WTC11 (cell line): ENCODE measurements at regions not wholly inside any gene's neighbourhood (a gene's known extent, or its start where the extent isn't known, plus 50 kb on each side); places are given as distances from the start of the nearest gene placed in this dataset.

ENCODE experiments used
- CTCF ChIP-seq: fragments of 200-600 bp; IDR thresholded peaks from 2 replicates; pipeline ENCODE4 v1.8.0; 2022; ENCODE audit warnings: antibody characterized with exemption
- ELF4 ChIP-seq: sonication (generic); formaldehyde crosslinking; IDR thresholded peaks from 2 replicates; pipeline ENCODE4 v1.8.1; 2022; ENCODE audit warnings: low read depth, mild to moderate bottlenecking, moderate library complexity, missing genetic modification reagents
- KAT7 ChIP-seq: sonication (generic); formaldehyde crosslinking; IDR thresholded peaks from 2 replicates; pipeline ENCODE4 v1.8.1; 2023; ENCODE audit warnings: missing genetic modification reagents, mild to moderate bottlenecking, borderline replicate concordance
- NFYB ChIP-seq: sonication (generic); formaldehyde crosslinking; conservative IDR thresholded peaks from 2 replicates; pipeline ENCODE4 v1.8.0; 2022; ENCODE audit warnings: low read depth, missing genetic modification reagents
- NR1H2 ChIP-seq: sonication (generic); formaldehyde crosslinking; IDR thresholded peaks from 2 replicates; pipeline ENCODE4 v1.9.0; 2021; ENCODE audit warnings: mild to moderate bottlenecking, moderate library complexity, missing genetic modification reagents
- NR2C2 ChIP-seq: sonication (generic); formaldehyde crosslinking; IDR thresholded peaks from 2 replicates; pipeline ENCODE4 v1.8.0; 2022; ENCODE audit warnings: mild to moderate bottlenecking, missing genetic modification reagents
- SMAD4 ChIP-seq: sonication (generic); formaldehyde crosslinking; IDR thresholded peaks from 2 replicates; pipeline ENCODE4 v1.8.0; 2022; ENCODE audit warnings: mild to moderate bottlenecking, missing genetic modification reagents
- USF1 ChIP-seq: sonication (generic); formaldehyde crosslinking; IDR thresholded peaks from 2 replicates; pipeline ENCODE4 v1.8.0; 2022; ENCODE audit warnings: mild to moderate bottlenecking, missing genetic modification reagents
- ZMAT4 ChIP-seq: fragments of 250-450 bp; sonication (Bioruptor Pico); IDR thresholded peaks from 2 replicates; pipeline ENCODE4 v1.9.0; 2021; ENCODE audit warnings: mild to moderate bottlenecking
- ZNF396 ChIP-seq: fragments of 250-450 bp; sonication (Bioruptor Pico); IDR thresholded peaks from 2 replicates; pipeline ENCODE4 v1.8.0; 2021; ENCODE audit warnings: mild to moderate bottlenecking, moderate library complexity, borderline replicate concordance
- TF ChIP-seq, protein P1 (sequence below): sonication (generic); formaldehyde crosslinking; IDR thresholded peaks from 2 replicates; pipeline ENCODE4 v1.8.0; 2022; ENCODE audit warnings: mild to moderate bottlenecking, missing genetic modification reagents
- TF ChIP-seq, protein P2 (sequence below): sonication (generic); formaldehyde crosslinking; conservative IDR thresholded peaks from 2 replicates; pipeline ENCODE4 v1.8.1; 2022; ENCODE audit warnings: mild to moderate bottlenecking, missing genetic modification reagents
- TF ChIP-seq, protein P3 (sequence below): sonication (generic); formaldehyde crosslinking; IDR thresholded peaks from 2 replicates; pipeline ENCODE4 v1.8.1; 2022; ENCODE audit warnings: low read depth, mild to moderate bottlenecking, moderate library complexity, missing genetic modification reagents, borderline replicate concordance

DNA sequence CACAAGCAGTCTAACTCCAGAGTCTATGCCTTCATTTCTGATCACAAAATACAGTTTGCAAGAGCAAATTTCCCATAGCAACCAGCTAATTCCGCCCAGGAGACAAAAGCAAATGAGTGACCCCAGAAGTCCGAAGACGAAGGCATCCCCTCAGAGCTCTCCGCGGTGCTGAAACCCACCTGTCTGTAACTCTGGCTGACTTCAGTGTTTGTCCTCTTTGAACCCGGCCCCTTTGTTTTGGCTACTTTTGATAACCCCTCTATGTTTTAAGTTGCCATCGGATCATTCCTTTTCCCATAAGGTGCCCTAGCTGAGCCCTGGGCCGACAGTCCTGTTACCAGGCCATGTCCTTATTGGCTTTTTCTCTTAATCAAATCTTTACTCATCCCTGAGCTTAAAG is 515.8 kb downstream of the PTPRU start:
- no peak for TF ChIP-seq ZNF396 (CRISPR knock-in tag)
- no peak for TF ChIP-seq NR1H2
- TF ChIP-seq, protein P1, sequence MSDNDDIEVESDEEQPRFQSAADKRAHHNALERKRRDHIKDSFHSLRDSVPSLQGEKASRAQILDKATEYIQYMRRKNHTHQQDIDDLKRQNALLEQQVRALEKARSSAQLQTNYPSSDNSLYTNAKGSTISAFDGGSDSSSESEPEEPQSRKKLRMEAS: no peak
- TF ChIP-seq ELF4 (CRISPR knock-in tag): no peak
- no peak for TF ChIP-seq CTCF
- TF ChIP-seq USF1: no peak
- no peak for TF ChIP-seq ZMAT4
- TF ChIP-seq KAT7 (CRISPR knock-in tag): no peak
- TF ChIP-seq SMAD4 (CRISPR knock-in tag): no peak
- no peak for TF ChIP-seq NFYB
- TF ChIP-seq, protein P2, sequence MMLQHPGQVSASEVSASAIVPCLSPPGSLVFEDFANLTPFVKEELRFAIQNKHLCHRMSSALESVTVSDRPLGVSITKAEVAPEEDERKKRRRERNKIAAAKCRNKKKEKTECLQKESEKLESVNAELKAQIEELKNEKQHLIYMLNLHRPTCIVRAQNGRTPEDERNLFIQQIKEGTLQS (CRISPR knock-in tag): no peak
- TF ChIP-seq, protein P3, sequence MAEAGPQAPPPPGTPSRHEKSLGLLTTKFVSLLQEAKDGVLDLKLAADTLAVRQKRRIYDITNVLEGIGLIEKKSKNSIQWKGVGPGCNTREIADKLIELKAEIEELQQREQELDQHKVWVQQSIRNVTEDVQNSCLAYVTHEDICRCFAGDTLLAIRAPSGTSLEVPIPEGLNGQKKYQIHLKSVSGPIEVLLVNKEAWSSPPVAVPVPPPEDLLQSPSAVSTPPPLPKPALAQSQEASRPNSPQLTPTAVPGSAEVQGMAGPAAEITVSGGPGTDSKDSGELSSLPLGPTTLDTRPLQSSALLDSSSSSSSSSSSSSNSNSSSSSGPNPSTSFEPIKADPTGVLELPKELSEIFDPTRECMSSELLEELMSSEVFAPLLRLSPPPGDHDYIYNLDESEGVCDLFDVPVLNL (CRISPR knock-in tag): no peak
- TF ChIP-seq NR2C2 (CRISPR knock-in tag): no peak
